ENCODE measurements at regions not wholly inside any gene's neighbourhood (a gene's known extent, or its start where the extent isn't known, plus 50 kb on each side); places are given as distances from the start of the nearest gene placed in this dataset.
"Not testable (repeated sequence)": the region's sequence is repeated elsewhere in the genome, so short reads cannot be mapped to it uniquely, and the experiment has no call there.

- DNase-seq = no peak
Observed at GRCh38 chr2:129191530-129191929, 787.9 kb upstream of the RAB6C start.

- DNase-seq = no peak
Observed at GRCh38 chr2:129192117-129192516, 787.3 kb upstream of the RAB6C start.

DNA sequence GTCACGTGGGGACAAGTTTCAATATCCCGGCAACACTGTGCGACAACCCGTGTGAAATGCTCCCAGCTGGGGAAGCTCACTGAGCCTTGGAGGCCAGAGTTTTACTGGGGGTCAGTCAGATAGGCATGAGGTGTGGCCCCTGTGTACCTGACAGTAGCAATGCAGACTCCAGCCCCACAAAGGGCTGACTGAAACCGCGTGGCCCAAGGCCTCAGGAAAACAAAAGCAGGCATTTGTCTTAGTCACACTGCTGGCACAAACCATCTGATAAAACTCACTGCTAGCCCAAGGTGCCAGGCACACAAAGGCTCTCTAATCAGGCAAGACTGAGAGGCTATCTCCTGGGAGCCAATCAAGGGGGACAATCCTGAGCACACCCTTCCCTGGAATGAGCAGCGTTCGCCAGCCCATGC is 786.6 kb upstream of the RAB6C start:
- no peak for DNase-seq

- no peak for DNase-seq
Observed at GRCh38 chr2:129193961-129194360, 785.5 kb upstream of the RAB6C start.

- DNase-seq = no peak
Observed at GRCh38 chr2:129199501-129199900, 780.0 kb upstream of the RAB6C start.

DNA sequence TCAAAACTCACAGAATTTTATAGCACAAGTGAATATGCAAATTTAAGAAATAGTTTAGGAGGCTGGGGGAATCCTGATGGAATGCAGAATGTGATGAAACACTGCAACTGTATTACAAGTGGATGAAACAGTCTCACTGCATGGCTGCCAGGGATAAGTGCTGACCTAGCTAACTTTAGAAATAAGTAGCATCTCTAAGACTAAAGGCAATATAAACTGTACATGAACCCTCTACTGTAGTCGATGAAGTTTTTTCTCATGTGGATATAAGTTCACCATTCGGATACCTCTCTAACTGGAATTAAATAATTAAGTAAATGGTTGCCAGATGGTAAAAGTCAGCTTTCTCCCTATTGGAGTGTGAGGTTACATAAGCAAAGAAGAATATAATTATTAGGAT is 777.8 kb upstream of the RAB6C start:
- no peak for DNase-seq

DNA sequence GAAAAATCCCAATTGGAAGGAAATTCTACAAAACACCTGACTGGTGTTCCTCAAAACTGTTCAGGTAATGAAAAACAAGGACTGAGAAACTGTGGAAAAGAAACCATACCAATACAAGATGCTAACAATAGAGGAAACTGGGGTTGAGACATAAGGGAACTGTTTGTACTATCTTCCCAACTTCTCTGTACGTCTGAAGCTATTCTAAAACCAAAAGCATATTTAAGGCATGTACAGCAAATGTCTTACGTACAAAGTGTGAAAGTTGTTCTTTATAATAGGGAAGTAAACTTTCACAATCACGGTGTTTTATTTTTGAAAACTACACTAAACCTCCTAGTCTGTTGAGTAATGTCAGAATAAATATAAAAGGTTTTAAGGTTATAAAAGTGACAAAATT is 776.1 kb upstream of the RAB6C start:
- DNase-seq = no peak

DNA sequence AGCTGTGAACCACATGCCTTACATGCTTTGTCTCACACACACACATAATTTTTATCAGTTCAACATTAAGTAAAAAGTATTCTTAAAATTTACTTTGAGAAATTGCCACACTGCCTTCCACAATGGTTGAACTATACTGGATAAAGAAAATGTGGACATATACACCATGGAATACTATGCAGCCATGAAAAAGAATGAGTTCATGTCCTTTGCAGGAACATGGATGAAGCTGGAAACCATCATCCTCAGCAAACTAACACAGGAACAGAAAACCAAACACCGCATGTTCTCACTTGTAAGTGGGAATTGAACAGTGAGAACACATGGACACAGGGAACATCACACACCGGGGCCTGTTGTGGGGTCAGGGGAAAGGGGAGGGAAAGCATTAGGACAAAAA is 774.9 kb upstream of the RAB6C start:
- DNase-seq = not testable (repeated sequence)

- no peak for DNase-seq
Observed at GRCh38 chr2:129205176-129205575, 774.3 kb upstream of the RAB6C start.

GRCh38 chr2:129205766-129206165 is 773.7 kb upstream of the RAB6C start:
- DNase-seq = no peak

DNA sequence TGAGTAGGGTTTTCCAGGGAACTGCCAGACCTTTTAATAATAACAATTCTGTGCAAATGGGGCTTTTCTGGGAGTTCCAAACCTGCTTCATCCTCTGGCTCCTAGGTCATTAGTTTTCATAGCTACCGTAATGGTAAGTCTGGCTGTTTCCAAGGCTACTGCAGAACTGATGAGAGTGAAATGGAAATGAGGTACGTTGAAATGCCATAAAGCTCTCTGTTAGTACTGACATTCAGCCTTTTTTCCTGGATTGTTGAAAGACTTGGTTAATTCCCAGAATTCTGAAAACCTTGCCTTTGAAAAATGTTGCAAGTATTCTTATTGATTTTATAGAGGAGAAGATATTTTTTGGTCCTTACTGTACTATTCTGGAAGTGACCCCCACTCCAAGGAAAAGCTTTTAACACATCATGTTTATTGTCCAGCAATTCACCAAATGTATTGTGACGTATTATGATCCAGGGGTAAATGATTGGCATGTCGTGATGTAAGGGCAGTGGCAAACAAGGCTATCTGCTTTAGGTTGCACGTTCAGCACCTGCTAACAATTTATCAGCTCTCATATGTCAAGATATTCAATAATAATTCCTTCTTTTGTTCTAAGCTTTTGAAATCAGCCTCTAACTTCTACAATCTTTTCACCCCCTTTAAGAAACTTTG is 767.0 kb upstream of the RAB6C start:
- DNase-seq = no peak

- DNase-seq = no peak
Observed at GRCh38 chr2:129224022-129224421, 755.4 kb upstream of the RAB6C start.

DNA sequence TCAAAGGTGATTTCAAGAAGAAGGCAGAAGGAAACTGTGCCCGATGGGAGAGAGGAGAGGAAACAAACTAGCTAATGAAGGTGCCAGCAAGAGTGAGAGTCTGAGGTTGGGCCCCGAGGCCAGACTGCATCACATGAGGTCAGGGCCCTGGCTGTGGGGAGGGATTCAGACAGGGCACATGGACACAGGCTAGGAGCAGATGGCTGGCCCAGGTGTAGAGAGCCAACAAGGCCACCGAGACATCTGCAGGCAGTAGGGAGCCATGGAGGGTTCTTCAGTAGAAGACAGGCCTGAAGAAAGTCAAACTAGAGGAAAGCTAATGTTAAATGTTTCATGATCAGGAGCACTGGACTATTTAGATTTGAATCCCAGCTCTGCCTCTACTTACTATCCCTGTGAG is 755.0 kb upstream of the RAB6C start:
- no peak for DNase-seq

- DNase-seq = no peak
Observed at GRCh38 chr2:129229196-129229595, 750.3 kb upstream of the RAB6C start.

DNA sequence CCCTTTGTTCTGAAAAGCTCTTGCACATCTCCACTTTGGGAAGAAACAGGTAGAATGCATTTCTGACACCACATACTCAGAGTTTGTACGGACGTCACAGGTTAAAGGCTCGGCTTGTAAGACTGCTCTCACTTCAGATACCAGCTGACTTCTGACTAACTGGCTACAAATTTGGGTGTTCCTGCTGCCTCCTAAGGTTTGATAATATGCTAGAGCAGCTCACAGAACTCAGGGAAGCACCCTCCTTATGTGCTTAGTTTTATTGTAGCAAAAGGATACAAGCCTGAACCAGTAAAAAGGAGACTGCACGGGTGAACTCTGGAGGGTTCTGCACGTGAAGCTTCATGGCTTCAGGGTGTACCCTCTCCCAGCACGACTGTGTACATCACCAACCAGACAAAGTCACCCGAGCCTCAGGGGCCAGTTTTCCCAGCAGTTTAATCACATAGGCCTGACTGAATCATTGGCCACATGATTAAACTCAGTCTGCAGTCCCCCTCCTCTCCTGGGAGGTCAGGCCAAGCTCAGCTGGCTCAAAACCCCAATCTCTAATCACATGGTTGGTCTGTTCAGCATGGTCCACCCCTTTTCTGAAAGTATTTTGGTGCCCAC is 749.5 kb upstream of the RAB6C start:
- DNase-seq = no peak

DNA sequence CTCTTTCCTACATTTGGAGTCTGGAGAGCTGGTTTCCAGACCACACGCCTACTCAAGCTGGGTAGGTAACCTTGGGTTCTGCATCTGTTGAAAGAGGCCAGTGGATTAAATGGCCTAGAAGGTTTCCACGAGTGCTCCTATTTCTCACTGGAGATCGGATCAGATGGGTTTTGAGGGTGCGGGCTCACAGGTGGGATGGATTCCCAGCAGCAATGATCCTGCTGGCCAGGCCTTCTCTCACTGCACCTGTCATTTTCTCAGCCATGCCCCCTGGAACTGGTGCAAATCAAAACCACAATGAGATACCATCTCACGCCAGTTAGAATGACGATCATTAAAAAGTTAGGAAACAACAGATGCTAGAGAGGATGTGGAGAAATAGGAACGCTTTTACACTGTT is 747.5 kb upstream of the RAB6C start:
- no peak for DNase-seq

GRCh38 chr2:129233166-129233565 is 746.3 kb upstream of the RAB6C start:
- DNase-seq = no peak

- DNase-seq = no peak
Observed at GRCh38 chr2:129233751-129234406, 745.6 kb upstream of the RAB6C start.

DNA sequence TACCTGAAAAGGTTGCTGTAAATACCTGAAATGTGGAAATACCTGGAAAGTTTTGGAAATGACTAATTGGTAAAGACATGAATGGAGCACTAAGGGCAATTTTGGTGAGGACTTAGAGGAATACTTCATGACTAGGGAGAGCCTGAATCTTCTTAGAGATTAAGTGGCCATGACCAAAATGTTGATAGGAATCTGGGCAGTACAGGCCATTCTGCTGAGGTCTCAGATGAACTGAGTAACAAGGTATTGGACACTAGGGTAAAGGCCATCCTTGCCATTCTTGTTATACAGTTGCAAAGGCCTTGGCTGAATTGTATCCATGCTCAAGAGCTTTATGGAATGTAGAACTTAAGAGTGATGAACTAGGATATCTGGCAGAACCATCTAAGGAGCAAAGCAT is 742.9 kb upstream of the RAB6C start:
- no peak for DNase-seq

DNA sequence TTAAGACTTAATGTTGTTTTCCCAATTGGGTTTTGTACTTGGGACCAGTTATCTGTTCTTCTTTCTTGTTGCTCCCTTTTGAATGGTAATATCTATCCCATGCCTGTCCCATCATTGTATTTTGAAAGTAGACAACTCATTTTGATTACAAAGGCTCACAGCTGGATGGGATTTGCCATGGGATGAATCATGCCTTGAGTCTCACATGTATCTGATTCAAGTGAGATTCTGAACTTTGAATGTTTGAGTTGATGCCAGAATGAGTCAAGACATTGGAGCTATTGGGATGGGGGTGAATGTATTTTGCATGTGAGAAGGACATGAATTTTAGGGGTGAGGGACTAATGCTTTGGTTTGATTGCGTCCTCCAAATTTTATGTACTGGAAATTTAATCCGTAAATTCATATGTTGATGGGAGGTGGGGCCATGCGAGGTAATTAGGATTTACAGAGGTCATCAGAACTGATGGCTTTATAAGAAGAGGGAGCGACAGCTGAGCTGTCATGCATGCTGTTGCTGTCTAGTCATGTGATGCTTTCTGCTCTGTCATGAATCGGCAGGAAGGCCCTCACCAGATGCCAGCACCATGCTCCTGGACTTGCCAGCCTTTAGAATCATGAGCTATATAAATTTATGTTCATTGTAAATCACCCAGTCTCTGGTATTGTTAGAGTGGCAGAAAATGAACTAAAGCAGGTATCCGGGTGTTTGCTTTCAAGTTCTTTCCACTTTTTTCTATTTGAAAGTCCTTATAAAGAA is 741.3 kb upstream of the RAB6C start:
- no peak for DNase-seq

DNA sequence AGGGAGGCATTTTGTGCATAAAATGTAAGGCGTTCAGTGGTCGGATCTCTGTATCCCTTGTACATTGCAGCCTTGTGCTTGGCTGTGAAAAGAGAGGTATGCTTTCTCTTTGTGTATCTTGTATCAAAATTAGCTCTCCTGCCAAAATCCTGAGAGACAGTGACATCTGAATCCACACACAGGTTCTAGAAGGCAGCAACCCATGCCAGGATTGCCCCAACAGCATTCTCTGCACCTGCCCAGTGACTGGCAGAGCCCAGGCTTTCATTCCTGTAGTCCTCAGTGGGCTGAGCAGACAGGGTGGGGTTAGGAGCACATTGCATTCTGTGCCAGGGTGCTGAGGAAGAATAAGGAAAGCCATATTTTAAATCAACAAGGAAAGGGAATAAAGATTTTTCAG is 740.3 kb upstream of the RAB6C start:
- DNase-seq = no peak

- no peak for DNase-seq
Observed at GRCh38 chr2:129240061-129240460, 739.4 kb upstream of the RAB6C start.

GRCh38 chr2:129242269-129242668 is 737.2 kb upstream of the RAB6C start:
- no peak for DNase-seq

DNA sequence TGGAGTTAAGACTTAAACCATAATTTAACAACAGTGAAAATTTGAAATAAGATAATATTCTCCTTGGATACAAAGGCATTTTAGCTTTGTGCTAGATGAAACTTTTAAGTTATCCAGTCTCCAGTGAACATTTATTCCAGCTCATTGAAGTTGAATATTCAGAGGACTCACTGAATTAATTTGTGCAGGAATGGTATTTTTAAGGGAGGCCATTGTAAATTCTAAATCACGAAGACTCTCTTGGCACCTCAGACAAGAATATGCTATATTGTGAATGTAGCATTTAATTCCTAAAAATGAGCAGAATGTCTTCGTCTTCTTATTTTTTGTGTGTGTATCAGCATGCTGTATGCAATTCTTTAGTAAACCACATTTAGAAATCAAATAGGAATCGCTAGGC is 731.7 kb upstream of the RAB6C start:
- no peak for DNase-seq

Measured in CD4-positive, alpha-beta T cell treated with Interleukin-4 for 1 hour (primary cell).